ENCODE measurements at regions not wholly inside any gene's neighbourhood (a gene's known extent, or its start where the extent isn't known, plus 50 kb on each side); places are given as distances from the start of the nearest gene placed in this dataset.
"Not testable (repeated sequence)": the region's sequence is repeated elsewhere in the genome, so short reads cannot be mapped to it uniquely, and the experiment has no call there.

DNA sequence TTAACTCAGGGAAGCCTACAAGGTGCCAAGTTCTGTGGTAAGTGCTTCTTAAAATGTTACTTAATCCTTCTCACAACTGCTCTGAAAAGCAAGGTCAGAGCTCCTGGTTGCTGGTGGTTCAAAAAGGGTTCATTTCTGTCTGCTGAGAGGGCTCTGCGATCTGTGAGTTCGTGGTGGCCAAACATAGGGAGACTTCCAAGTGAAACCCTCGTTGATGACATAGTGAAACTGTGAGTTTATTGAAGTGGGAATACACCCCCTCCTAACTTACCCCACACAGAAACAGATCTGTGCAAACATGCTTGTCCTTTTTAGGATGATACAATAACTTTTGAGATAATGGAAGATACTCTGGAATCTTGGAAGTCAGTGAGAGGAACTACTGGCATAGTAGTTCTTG is 164.8 kb upstream of the PGRMC2 start:
- ChIA-PET CTCF (interaction anchor here (1.0 to 1.2 kb wide), 2 partner anchors 19 to 100 kb away, joined by 4 read pairs; no protein-coding TSS in a partner anchor), POLR2A (no interaction called here)
- peaks cover 11% of the 10 kb centered on the region for H3K4me1 Mint-ChIP-seq
- peaks cover 2% of the 10 kb centered on the region for H3K27me3 Mint-ChIP-seq
- H3K9me3 Mint-ChIP-seq (ENCODE audit: low read depth), result no peaks in the 10 kb centered on the region
- DNase-seq (no peak), ATAC-seq (no peak)
- H3K4me3 Mint-ChIP-seq, result no peak overlapping the region
- no peak overlapping the region for H3K27ac Mint-ChIP-seq
- no peaks in the 10 kb centered on the region for H3K36me3 Mint-ChIP-seq (ENCODE audit: low read depth)
- intact Hi-C loops (cut with DNase I, micrococcal nuclease), result loop anchor here (5.0 to 10.0 kb wide), 3 partner anchors 100 to 410 kb away; no protein-coding TSS in a partner anchor

DNA sequence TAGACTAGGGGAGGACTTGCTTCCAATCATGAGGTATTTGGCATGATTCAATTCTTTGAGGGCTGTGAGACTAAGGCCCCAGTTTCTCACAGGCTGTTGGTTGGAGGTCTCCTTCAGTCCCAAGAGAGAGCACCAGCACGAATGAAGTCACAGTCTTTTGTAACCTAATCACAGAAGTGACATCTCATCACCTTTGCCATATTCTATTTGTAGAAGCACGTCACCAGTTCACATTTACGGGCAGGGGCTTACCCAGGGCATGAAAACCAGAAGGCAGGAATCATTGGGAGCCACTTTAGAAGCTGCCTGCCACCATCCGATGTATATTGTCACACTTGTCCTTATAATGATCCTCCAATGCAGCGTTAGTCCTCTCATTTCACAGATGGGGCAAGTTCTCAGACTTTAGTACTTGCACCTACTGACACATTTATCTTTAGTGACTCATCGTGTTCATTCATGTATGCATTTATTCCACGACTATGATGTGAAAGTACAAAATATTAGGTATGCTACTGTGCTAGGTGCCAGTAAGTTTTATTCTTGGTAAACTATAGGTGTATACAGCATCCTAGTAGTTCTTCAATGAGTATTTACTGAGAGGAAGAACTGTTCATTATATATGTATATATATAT is 163.8 kb upstream of the PGRMC2 start:
- Mint-ChIP-seq H3K36me3 (ENCODE audit: low read depth) (no peaks in the 10 kb centered on the region), H3K4me1 (peaks cover 11% of the 10 kb centered on the region), H3K27me3 (peaks cover 4% of the 10 kb centered on the region), H3K27ac (no peak overlapping the region), H3K9me3 (ENCODE audit: low read depth) (no peaks in the 10 kb centered on the region), H3K4me3 (no peak overlapping the region)
- ChIA-PET CTCF (no interaction called here), POLR2A (no interaction called here)
- ATAC-seq (no peak), DNase-seq (no peak)
- intact Hi-C loops (cut with DNase I, micrococcal nuclease), result loop anchor here (5.0 to 10.0 kb wide), 3 partner anchors 101 to 411 kb away; no protein-coding TSS in a partner anchor

DNA sequence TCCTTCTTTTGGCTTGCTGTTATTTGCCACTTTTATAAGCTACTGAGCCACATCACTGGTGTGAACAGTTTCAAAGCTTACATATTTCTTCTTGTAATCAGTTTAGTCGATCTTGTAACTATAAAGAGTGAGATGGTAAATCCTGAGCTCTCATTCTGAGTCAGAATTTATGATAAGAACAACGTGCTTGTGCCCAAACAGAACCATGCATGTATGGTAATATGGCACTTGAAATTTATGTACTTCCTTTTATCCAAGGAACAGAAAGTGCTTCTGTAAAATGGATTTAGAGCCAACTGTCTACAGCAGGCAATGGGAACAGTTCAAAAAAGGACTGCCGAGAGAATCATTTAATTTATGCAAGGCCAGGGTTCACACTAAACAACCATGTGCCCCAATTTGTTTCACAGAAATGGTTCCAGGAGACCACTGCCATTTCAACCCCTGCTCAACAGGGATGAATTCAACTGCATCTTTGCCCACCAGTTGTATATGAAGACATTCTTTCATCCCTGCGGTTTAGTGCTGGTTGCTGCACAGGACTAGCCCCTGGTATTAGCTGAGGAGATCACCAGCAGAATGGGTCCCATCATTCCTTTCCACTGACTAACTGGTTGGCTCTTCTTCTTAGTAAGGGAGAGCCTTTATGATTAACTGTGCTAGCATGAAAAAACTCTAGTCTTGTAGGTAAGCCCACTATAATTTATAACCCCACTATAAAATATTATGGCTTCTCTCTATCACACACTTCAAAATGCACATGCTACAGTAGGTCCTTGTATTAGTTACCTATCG is 162.9 kb upstream of the PGRMC2 start:
- Mint-ChIP-seq H3K9me3 (ENCODE audit: low read depth) (peaks cover 3% of the 10 kb centered on the region), H3K4me3 (no peak overlapping the region), H3K27ac (no peak overlapping the region), H3K27me3 (peaks cover 6% of the 10 kb centered on the region), H3K36me3 (ENCODE audit: low read depth) (peaks cover 3% of the 10 kb centered on the region), H3K4me1 (peaks cover 11% of the 10 kb centered on the region)
- CTCF ChIA-PET, result interaction anchor here (0.8 to 1.1 kb wide), 2 partner anchors 8 to 10 kb away, joined by 3 to 4 read pairs; no protein-coding TSS in a partner anchor
- POLR2A ChIA-PET, result no interaction called here
- DNase-seq (no peak), ATAC-seq (no peak)
- intact Hi-C loops (cut with DNase I, micrococcal nuclease), result loop anchor here (5.0 to 10.0 kb wide), 3 partner anchors 102 to 412 kb away; no protein-coding TSS in a partner anchor

DNA sequence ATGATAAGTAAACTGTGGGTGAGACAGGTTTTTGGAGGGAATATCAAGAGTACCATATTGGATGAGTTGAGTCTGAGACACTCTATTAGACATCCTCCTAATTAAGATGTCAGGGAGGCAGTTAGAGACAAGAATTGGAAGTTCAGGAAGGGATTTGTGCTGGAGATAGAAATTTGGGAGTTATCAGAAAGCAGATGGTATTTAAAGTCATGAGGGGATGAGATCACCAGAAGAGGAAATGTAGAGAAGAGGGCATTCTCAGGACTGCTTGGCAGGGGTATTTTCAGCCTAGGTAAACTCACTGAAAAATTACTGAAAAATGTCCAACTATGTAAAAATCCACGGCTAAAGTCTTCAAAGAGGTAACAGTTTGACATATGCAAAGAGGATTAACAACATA is 161.6 kb upstream of the PGRMC2 start:
- Mint-ChIP-seq H3K27ac (no peak overlapping the region), H3K27me3 (peaks cover 6% of the 10 kb centered on the region), H3K4me3 (no peak overlapping the region), H3K9me3 (ENCODE audit: low read depth) (peaks cover 11% of the 10 kb centered on the region), H3K4me1 (peaks cover 6% of the 10 kb centered on the region), H3K36me3 (ENCODE audit: low read depth) (peaks cover 9% of the 10 kb centered on the region)
- ChIA-PET POLR2A (no interaction called here), CTCF (no interaction called here)
- intact Hi-C loops (cut with DNase I, micrococcal nuclease), result loop anchor here in 1 of 2 experiments (5.0 kb wide), 1 partner anchor 752 kb away; no protein-coding TSS in a partner anchor
- DNase-seq (no peak), ATAC-seq (no peak)

DNA sequence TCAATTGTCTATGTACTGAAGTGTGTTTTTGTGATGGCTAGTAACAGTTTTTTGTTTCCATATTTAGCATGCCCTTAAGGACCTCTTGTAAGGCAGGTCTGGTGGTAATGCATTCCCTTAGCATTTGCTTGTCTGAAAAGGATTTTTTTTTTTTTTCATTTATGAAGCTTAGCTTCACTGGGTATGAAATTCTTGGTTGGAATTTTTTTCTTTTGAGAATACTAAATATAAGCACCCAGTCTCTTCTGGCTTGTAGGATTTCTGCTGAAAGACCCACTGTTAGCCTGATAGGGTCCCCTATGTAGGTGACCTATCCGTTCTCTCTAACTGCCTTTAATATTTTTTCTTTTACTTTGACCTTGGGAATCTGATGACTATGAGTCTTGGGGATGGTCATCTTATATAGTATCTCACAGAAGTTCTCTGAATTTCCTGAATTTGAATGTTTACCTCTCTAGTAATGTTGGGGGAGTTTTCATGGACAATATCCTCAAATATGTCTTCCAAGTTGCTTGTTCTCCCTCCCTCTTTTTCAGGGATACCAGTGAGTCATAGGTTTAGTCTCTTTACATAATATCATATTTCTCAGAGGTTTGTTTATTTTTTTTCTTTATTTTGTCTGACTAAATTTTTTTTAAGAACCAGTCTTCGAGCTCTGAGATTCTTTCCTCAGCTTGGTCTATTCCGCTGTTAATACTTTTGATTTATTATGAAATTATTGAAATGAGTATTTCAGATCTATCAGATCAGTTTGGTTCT is 157.1 kb upstream of the PGRMC2 start:
- ChIA-PET POLR2A (no interaction called here), CTCF (interaction anchor here (1.1 kb wide), 1 partner anchor 10 kb away, joined by 4 read pairs; no protein-coding TSS in a partner anchor)
- H3K27ac Mint-ChIP-seq, result no peak overlapping the region
- intact Hi-C loops (cut with DNase I, micrococcal nuclease), result loop anchor here in 1 of 2 experiments (5.0 kb wide), 1 partner anchor 747 kb away; no protein-coding TSS in a partner anchor
- no peaks in the 10 kb centered on the region for H3K4me1 Mint-ChIP-seq
- DNase-seq (no peak), ATAC-seq (no peak)
- H3K27me3 Mint-ChIP-seq, result peaks cover 4% of the 10 kb centered on the region
- no peak overlapping the region for H3K4me3 Mint-ChIP-seq
- peaks cover 13% of the 10 kb centered on the region for H3K36me3 Mint-ChIP-seq (ENCODE audit: low read depth)
- H3K9me3 Mint-ChIP-seq (ENCODE audit: low read depth), result peaks cover 22% of the 10 kb centered on the region

DNA sequence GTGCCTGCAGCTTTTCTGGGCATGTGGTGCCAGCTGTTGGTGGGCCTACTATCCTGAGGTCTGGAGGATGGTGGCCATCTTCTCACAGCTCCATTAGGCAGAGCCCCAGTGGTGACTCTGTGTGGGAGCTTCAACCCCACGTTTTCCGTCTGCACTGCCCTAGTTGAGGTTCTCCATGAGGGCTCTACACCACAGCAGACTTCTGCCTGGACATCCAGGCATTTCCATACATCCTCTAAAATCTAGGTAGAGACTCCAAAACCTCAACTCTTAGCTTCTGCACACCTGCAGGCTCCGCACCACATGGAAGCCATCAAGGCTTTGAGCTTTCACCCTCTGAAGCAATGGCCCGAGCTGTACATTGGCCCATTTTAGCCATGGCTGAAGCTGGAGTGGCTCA is 153.3 kb upstream of the PGRMC2 start:
- Mint-ChIP-seq H3K4me3 (no peak overlapping the region), H3K27me3 (peaks cover 2% of the 10 kb centered on the region), H3K4me1 (no peaks in the 10 kb centered on the region), H3K27ac (no peak overlapping the region), H3K9me3 (ENCODE audit: low read depth) (peaks cover 22% of the 10 kb centered on the region), H3K36me3 (ENCODE audit: low read depth) (peaks cover 17% of the 10 kb centered on the region)
- intact Hi-C loops (cut with DNase I, micrococcal nuclease), result no loop called here
- no peak for DNase-seq
- ChIA-PET CTCF (interaction anchor here (0.6 kb wide), 1 partner anchor 19 kb away, joined by 3 read pairs; no protein-coding TSS in a partner anchor), POLR2A (no interaction called here)
- ATAC-seq, result no peak

DNA sequence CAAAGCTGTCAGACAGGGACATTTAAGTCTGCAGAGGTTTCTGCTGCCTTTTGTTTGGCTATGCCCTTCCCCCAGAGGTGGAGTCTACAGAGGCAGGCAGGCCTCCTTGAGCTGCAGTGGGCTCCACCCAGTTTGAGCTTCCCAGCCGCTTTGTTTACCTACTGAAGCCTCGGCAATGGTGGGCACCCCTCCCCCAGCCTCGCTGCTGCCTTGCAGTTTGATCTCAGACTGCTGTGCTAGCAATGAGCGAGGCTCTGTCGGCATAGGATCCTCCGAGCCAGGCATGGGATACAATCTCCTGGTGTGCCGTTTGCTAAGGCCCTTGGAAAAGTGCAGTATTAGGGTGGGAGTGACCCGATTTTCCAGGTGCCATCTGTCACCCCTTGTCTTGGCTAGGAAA is 149.4 kb upstream of the PGRMC2 start:
- H3K4me3 Mint-ChIP-seq, result not testable (repeated sequence)

DNA sequence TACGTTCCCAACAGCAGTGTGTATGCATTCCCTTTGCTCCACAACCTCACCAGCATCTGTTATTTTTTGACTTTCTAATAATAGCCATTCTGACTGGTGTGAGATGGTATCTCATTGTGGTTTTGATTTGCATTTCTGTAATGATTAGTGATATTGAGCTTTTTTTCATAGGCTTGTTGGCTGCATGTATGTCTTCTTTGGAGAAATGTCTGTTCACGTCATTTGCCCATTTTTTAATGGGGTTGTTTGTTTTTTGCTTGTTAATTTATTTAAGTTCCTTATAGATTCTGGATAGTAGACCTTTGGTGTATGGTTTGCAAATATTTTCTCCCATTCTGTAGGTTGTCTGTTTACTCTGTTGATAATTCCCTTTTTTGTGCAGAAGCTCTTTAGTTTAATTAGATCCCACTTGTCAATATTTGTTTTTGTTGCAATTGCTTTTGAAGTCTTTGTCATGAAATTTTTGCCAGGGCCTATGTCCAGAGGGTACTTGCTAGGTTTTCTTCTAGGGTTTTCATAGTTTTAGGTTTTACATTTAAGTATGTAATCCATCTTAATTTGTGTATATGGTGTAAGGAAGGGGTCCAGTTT is 141.5 kb upstream of the PGRMC2 start:
- CTCF ChIA-PET; POLR2A ChIA-PET; DNase-seq; H3K4me3 Mint-ChIP-seq; H3K4me1 Mint-ChIP-seq; ATAC-seq; H3K27me3 Mint-ChIP-seq; H3K27ac Mint-ChIP-seq; intact Hi-C loops (cut with DNase I, micrococcal nuclease); H3K9me3 Mint-ChIP-seq (ENCODE audit: low read depth); H3K36me3 Mint-ChIP-seq (ENCODE audit: low read depth): not testable (repeated sequence)

More for the DNA sequence above, 149.4 kb upstream of the PGRMC2 start:
- H3K9me3 Mint-ChIP-seq (ENCODE audit: low read depth); H3K27ac Mint-ChIP-seq; CTCF ChIA-PET; H3K4me1 Mint-ChIP-seq; intact Hi-C loops (cut with DNase I, micrococcal nuclease); POLR2A ChIA-PET; DNase-seq; H3K27me3 Mint-ChIP-seq; H3K36me3 Mint-ChIP-seq (ENCODE audit: low read depth); ATAC-seq: not testable (repeated sequence)

DNA sequence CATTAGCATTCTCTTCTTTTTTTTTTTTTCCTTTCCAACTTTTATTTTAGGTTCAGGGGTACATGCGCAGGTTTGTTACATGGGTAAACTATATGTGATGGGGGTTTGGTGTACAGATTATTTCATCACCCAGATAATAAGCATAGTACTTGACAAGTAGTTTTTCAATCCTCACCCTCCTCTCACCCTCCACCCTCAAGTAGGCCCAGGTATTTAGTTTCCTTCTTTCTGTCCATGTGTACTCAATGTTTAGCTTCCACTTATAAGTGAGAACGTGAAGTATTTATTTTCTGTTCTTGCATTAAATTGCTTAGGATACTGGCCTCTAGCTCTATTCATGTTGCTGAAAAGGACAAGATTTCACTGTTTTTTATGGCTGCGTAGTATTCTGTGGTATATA is 140.8 kb upstream of the PGRMC2 start:
- POLR2A ChIA-PET, result no interaction called here
- no peak overlapping the region for H3K4me3 Mint-ChIP-seq
- intact Hi-C loops (cut with DNase I, micrococcal nuclease), result no loop called here
- no peaks in the 10 kb centered on the region for H3K36me3 Mint-ChIP-seq (ENCODE audit: low read depth)
- H3K27ac Mint-ChIP-seq, result no peak overlapping the region
- H3K9me3 Mint-ChIP-seq (ENCODE audit: low read depth), result peaks cover 2% of the 10 kb centered on the region
- DNase-seq, result no peak
- no peaks in the 10 kb centered on the region for H3K27me3 Mint-ChIP-seq
- ATAC-seq, result no peak
- CTCF ChIA-PET, result no interaction called here
- no peaks in the 10 kb centered on the region for H3K4me1 Mint-ChIP-seq

DNA sequence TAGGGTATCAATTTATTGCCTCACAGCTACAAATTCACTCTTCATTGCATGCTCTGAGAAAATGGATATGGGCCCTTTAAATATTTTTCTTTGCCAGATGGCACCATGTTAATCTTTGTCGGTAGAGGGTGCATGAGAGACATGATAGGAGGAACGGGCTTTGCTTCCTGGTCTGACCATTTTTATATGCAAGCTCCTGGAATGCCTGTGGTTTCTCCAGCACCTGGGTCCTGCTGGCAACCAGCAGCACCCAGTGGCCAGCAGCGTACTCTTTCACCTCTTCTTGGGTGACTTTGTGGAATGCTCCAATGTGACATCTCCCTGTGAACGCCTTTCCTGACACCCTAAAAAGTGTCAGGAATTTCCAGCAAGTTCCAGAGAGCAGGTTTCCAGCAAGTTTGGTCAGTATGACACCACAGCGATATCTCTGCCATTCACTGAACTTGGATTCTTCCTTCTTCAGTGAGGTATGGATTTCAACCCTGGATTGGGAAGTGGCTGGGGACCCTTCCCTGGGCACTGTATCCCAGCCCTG is 140.3 kb upstream of the PGRMC2 start:
- intact Hi-C loops (cut with DNase I, micrococcal nuclease), result no loop called here
- Mint-ChIP-seq H3K4me3 (no peak overlapping the region), H3K27ac (no peak overlapping the region), H3K36me3 (ENCODE audit: low read depth) (no peaks in the 10 kb centered on the region), H3K27me3 (no peaks in the 10 kb centered on the region), H3K9me3 (ENCODE audit: low read depth) (peaks cover 2% of the 10 kb centered on the region), H3K4me1 (no peaks in the 10 kb centered on the region)
- no peak for ATAC-seq
- CTCF ChIA-PET, result interaction anchor here (1.0 kb wide), 1 partner anchor 48 kb away, joined by 3 read pairs; no protein-coding TSS in a partner anchor
- no peak for DNase-seq
- POLR2A ChIA-PET, result no interaction called here

Data from activated CD4-positive, alpha-beta T cell treated with anti-CD3 and anti-CD28 coated beads for 36 hours (primary cell).